DND-41 (cell line): ENCODE measurements at regions not wholly inside any gene's neighbourhood (a gene's known extent, or its start where the extent isn't known, plus 50 kb on each side); places are given as distances from the start of the nearest gene placed in this dataset.
"Not testable (repeated sequence)": the region's sequence is repeated elsewhere in the genome, so short reads cannot be mapped to it uniquely, and the experiment has no call there.

Experiments
- CTCF ChIP-seq: IDR thresholded peaks from 2 replicates; pipeline ENCODE4 v1.5.1; 2012; ENCODE audit warnings: borderline replicate concordance, low read length, moderate library complexity, mild to moderate bottlenecking; ENCODE audit not compliant: poor library complexity, severe bottlenecking; ENCODE audit errors: extremely low read depth
- EZH2 ChIP-seq: IDR thresholded peaks from 3 replicates; pipeline ENCODE4 v1.6.1; 2012; ENCODE audit warnings: borderline replicate concordance, low read depth, mild to moderate bottlenecking, moderate library complexity, low read length, inconsistent platforms; ENCODE audit not compliant: severe bottlenecking

GRCh38 chrX:85663970-85664369, 284.5 kb upstream of the POF1B start:
- not testable (repeated sequence) for TF ChIP-seq CTCF, EZH2
